SK-N-SH (cell line): ENCODE measurements at regions not wholly inside any gene's neighbourhood (a gene's known extent, or its start where the extent isn't known, plus 50 kb on each side); places are given as distances from the start of the nearest gene placed in this dataset.

ENCODE experiments used
- CTCF ChIA-PET: fragments of 300-600, 350-600 bp; formaldehyde crosslinking; extraction: SDS; loops from one replicate; lab custom pipeline; 2021; lab: Yijun Ruan, JAX
- POLR2A ChIA-PET: fragments of 350-600 bp; sonication (Branson Sonifier 250); formaldehyde crosslinking; extraction: SDS; loops from one replicate; lab custom pipeline; 2020; ENCODE audit warnings: antibody characterized with exemption, inconsistent platforms; lab: Yijun Ruan, JAX
- DNase-seq: peaks from one replicate; pipeline ENCODE4 v3.0.0; 2012
- H2AFZ ChIP-seq: fragments of 200-600 bp; sonication (generic); 2 replicates; pipeline ENCODE4 v1.8.1; 2016; ENCODE audit warnings: antibody characterized with exemption, mild to moderate bottlenecking, low read depth
- H3F3A ChIP-seq: fragments of 200-600 bp; sonication (generic); replicated peaks from 2 replicates; pipeline ENCODE3; 2016; ENCODE audit warnings: antibody characterized with exemption, mild to moderate bottlenecking; ENCODE audit not compliant: insufficient read depth
- H3K27ac ChIP-seq, 2 experiments: fragments of 200-500 bp in 1 of 2; fragments of 200-600 bp in 1 of 2; sonication (Bioruptor generic) in 1 of 2; sonication (generic), shearing (Covaris generic) in 1 of 2; 2 replicates each; pipeline versions ENCODE4 v1.5.1 to v1.6.1; 2014 to 2016; ENCODE audit warnings: low read depth in 2 of 2, inconsistent platforms in 1 of 2, low read length in 1 of 2, mild to moderate bottlenecking in 1 of 2, mixed read lengths in 1 of 2
- H3K27me3 ChIP-seq: fragments of 200-600 bp; sonication (generic), shearing (Covaris generic); 2 replicates; pipeline ENCODE4 v1.6.1; 2016; ENCODE audit warnings: mixed run types; ENCODE audit not compliant: insufficient read depth
- H3K36me3 ChIP-seq, 2 experiments: fragments of 200-500 bp in 1 of 2; fragments of 200-600 bp in 1 of 2; sonication (Bioruptor generic) in 1 of 2; sonication (generic) in 1 of 2; replicated peaks in 1 of 2; 2 replicates each; pipeline versions ENCODE3 to v1.5.1; 2014 to 2016; ENCODE audit warnings: low read length in 1 of 2, mild to moderate bottlenecking in 1 of 2; ENCODE audit not compliant: insufficient read depth in 2 of 2, control insufficient read depth in 1 of 2
- H3K4me1 ChIP-seq, 2 experiments: fragments of 200-500 bp in 1 of 2; fragments of 200-600 bp in 1 of 2; sonication (Bioruptor generic) in 1 of 2; sonication (generic), shearing (Covaris generic) in 1 of 2; 2 replicates each; pipeline versions ENCODE4 v1.5.1 to v1.6.1; 2014 to 2016; ENCODE audit warnings: low read depth in 1 of 2, low read length in 1 of 2, mixed run types in 1 of 2; ENCODE audit not compliant: insufficient read depth in 2 of 2, control insufficient read depth in 1 of 2
- H3K4me2 ChIP-seq: fragments of 200-600 bp; sonication (generic), shearing (Covaris generic); 2 replicates; pipeline ENCODE4 v1.6.1; 2017; ENCODE audit warnings: mixed run types
- H3K4me3 ChIP-seq, 2 experiments: fragments of 200-500 bp in 1 of 2; fragments of 200-600 bp in 1 of 2; sonication (Bioruptor generic) in 1 of 2; sonication (generic), shearing (Covaris generic) in 1 of 2; 2 replicates each; pipeline versions ENCODE4 v1.5.1 to v1.8.1; 2014 to 2016; ENCODE audit warnings: low read depth in 2 of 2, inconsistent platforms in 1 of 2, low read length in 1 of 2, mild to moderate bottlenecking in 1 of 2, mixed read lengths in 1 of 2, moderate library complexity in 1 of 2
- H3K79me2 ChIP-seq: fragments of 200-600 bp; sonication (generic); 2 replicates; pipeline ENCODE4 v1.8.1; 2017; ENCODE audit warnings: mild to moderate bottlenecking; ENCODE audit not compliant: insufficient read depth
- H3K9ac ChIP-seq: fragments of 200-600 bp; sonication (generic); 2 replicates; pipeline ENCODE4 v1.6.1; 2017; ENCODE audit warnings: mixed run types
- H3K9me2 ChIP-seq: fragments of 200-600 bp; sonication (generic); 2 replicates; pipeline ENCODE4 v1.6.1; 2017; ENCODE audit warnings: mixed run types
- H3K9me3 ChIP-seq: fragments of 200-600 bp; sonication (generic); 2 replicates; pipeline ENCODE4 v1.6.1; 2017; ENCODE audit warnings: mixed run types, mild to moderate bottlenecking, moderate library complexity
- H4K20me1 ChIP-seq: fragments of 200-600 bp; sonication (generic); 2 replicates; pipeline ENCODE4 v1.6.1; 2017; ENCODE audit warnings: mild to moderate bottlenecking, mixed run types; ENCODE audit not compliant: insufficient read depth
- ELF1 ChIP-seq: IDR thresholded peaks from 2 replicates; pipeline ENCODE4 v1.4.0; 2012
- EP300 ChIP-seq, 2 experiments: IDR thresholded peaks; 2 replicates each; pipeline versions ENCODE4 v1.4.0 to v1.6.1; 2012; ENCODE audit warnings: borderline replicate concordance in 1 of 2, low read depth in 1 of 2, low read length in 1 of 2
- EZH2phosphoT487 ChIP-seq: fragments of 200-600 bp; sonication (generic); IDR thresholded peaks from 2 replicates; pipeline ENCODE4 v1.6.1; 2017; ENCODE audit warnings: low read depth, mixed run types, mild to moderate bottlenecking, antibody characterized with exemption, moderate library complexity, borderline replicate concordance
- FOXJ3 ChIP-seq: sonication (generic); formaldehyde crosslinking; IDR thresholded peaks from 2 replicates; pipeline ENCODE4 v1.5.1; 2020; ENCODE audit warnings: mild to moderate bottlenecking, missing genetic modification reagents
- FOXM1 ChIP-seq: IDR thresholded peaks from 2 replicates; pipeline ENCODE4 v1.4.0; 2012; ENCODE audit warnings: low read depth, mild to moderate bottlenecking
- GABPA ChIP-seq: IDR thresholded peaks from 2 replicates; pipeline ENCODE4 v1.4.0; 2012; ENCODE audit warnings: low read depth, mild to moderate bottlenecking
- GATA2 ChIP-seq: sonication (generic); formaldehyde crosslinking; IDR thresholded peaks from 2 replicates; pipeline ENCODE4 v1.5.0; 2020; ENCODE audit warnings: mild to moderate bottlenecking, missing genetic modification reagents
- IRF3 ChIP-seq: fragments of 150-350 bp; IDR thresholded peaks from 2 replicates; pipeline ENCODE4 v1.6.1; 2016; ENCODE audit warnings: mild to moderate bottlenecking, low read depth, low read length
- JUND ChIP-seq: IDR thresholded peaks from 2 replicates; pipeline ENCODE4 v1.4.0; 2012
- MEF2A ChIP-seq: IDR thresholded peaks from 2 replicates; pipeline ENCODE4 v1.4.0; 2012; ENCODE audit warnings: low read depth, borderline replicate concordance
- MXI1 ChIP-seq: IDR thresholded peaks from 2 replicates; pipeline ENCODE4 v1.6.1; 2012; ENCODE audit warnings: mild to moderate bottlenecking, low read depth, low read length, improper control_type of control experiment
- NRF1 ChIP-seq: IDR thresholded peaks from 2 replicates; pipeline ENCODE4 v1.6.1; 2012; ENCODE audit warnings: low read depth, mild to moderate bottlenecking, low read length
- POLR2AphosphoS5 ChIP-seq: IDR thresholded peaks from 2 replicates; pipeline ENCODE4 v1.6.1; 2012; ENCODE audit warnings: low read depth, low read length
- RCOR1 ChIP-seq: fragments of 150-350 bp; IDR thresholded peaks from 2 replicates; pipeline ENCODE4 v1.6.1; 2017; ENCODE audit warnings: antibody characterized with exemption, low read length
- SIN3A ChIP-seq: IDR thresholded peaks from 2 replicates; pipeline ENCODE4 v1.6.1; 2012; ENCODE audit warnings: low read depth, mild to moderate bottlenecking, low read length, moderate library complexity, borderline replicate concordance
- TAF1 ChIP-seq: IDR thresholded peaks from 2 replicates; pipeline ENCODE4 v1.6.1; 2012; ENCODE audit warnings: low read depth, mild to moderate bottlenecking, low read length, moderate library complexity, borderline replicate concordance
- TEAD4 ChIP-seq: IDR thresholded peaks from 2 replicates; pipeline ENCODE4 v1.4.0; 2012; ENCODE audit warnings: mild to moderate bottlenecking, borderline replicate concordance; ENCODE audit not compliant: insufficient read depth
- YY1 ChIP-seq: IDR thresholded peaks from 2 replicates; pipeline ENCODE4 v1.4.0; 2012; ENCODE audit warnings: low read depth, mild to moderate bottlenecking
- WGBS: methylation state at CpG from one replicate; pipeline ENCODE4 v1.1.6; 2017; ENCODE audit warnings: low lambda C conversion rate; 5-methylcytosine and 5-hydroxymethylcytosine counted together
- TF ChIP-seq, protein P1 (sequence below): IDR thresholded peaks from 2 replicates; pipeline ENCODE4; 2012

GRCh38 chr3:130800829-130801228 lies 54.2 kb upstream of the PIK3R4 start:
- Histone ChIP-seq H3K4me1 (no peaks in the 10 kb centered on the region), H2AFZ (no peak overlapping the region), H3K9me2 (no peaks in the 10 kb centered on the region), H3F3A (no peaks in the 10 kb centered on the region), H3K27ac (no peak overlapping the region), H3K9ac (no peak overlapping the region), H3K4me2 (no peak overlapping the region), H3K27me3 (no peaks in the 10 kb centered on the region), H3K9me3 (no peaks in the 10 kb centered on the region), H3K36me3 (no peaks in the 10 kb centered on the region), H3K79me2 (no peaks in the 10 kb centered on the region), H3K4me3 (no peak overlapping the region), H4K20me1 (no peaks in the 10 kb centered on the region)
- DNase-seq: no peak
- ChIA-PET CTCF (interaction anchor here (0.7 kb wide), 1 partner anchor 12 kb away, joined by 3 read pairs; no protein-coding TSS in a partner anchor), POLR2A (no interaction called here)
- 69% methylated on average over 7 of the region's 7 CpGs for WGBS
- TF ChIP-seq GATA2 (CRISPR knock-in tag): no peak
- no peak for TF ChIP-seq MEF2A
- no peak for TF ChIP-seq TAF1
- no peak for TF ChIP-seq EZH2phosphoT487
- TF ChIP-seq IRF3: no peak
- no peak for TF ChIP-seq YY1
- TF ChIP-seq MXI1: no peak
- TF ChIP-seq, protein P1, sequence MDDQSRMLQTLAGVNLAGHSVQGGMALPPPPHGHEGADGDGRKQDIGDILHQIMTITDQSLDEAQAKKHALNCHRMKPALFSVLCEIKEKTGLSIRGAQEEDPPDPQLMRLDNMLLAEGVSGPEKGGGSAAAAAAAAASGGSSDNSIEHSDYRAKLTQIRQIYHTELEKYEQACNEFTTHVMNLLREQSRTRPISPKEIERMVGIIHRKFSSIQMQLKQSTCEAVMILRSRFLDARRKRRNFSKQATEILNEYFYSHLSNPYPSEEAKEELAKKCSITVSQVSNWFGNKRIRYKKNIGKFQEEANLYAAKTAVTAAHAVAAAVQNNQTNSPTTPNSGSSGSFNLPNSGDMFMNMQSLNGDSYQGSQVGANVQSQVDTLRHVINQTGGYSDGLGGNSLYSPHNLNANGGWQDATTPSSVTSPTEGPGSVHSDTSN: no peak
- TF ChIP-seq RCOR1: no peak
- no peak for TF ChIP-seq FOXM1
- TF ChIP-seq POLR2AphosphoS5: no peak
- TF ChIP-seq TEAD4: no peak
- no peak for TF ChIP-seq GABPA
- TF ChIP-seq FOXJ3: no peak
- no peak for TF ChIP-seq NRF1
- TF ChIP-seq EP300 (IDR thresholded peaks at IDR 0.05; ENCODE audit: borderline replicate concordance in 1 of 2, low read depth in 1 of 2, low read length in 1 of 2): no peak
- TF ChIP-seq JUND: no peak

DNA sequence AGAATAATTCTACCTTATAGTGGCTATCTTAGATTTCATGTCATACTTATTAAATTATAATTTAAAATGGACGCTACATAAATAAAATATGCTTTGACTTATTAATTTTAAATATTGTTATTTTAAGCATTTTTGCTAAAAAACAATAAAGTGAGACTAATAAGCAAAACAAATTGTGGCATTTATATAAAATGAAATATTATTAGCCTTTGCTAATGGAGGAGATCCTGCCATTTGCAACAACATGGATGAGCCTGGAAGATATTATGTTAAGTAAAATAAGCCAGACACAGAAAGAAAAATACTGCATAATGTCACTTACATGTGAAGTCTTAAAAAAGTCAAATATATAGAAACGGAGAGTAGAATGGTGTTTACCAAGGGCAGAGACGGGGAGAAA lies 54.8 kb upstream of the PIK3R4 start:
- ChIA-PET CTCF (interaction anchor here (0.7 kb wide), 1 partner anchor 11 kb away, joined by 3 read pairs; no protein-coding TSS in a partner anchor), POLR2A (no interaction called here)
- Histone ChIP-seq H3K4me3 (no peak overlapping the region), H3K79me2 (no peaks in the 10 kb centered on the region), H4K20me1 (no peaks in the 10 kb centered on the region), H3K4me1 (no peaks in the 10 kb centered on the region), H3K27me3 (no peaks in the 10 kb centered on the region)
- TF ChIP-seq ELF1 (no peak), SIN3A (no peak), JUND (no peak)
- TF ChIP-seq, all 33 proteins: peak for 0
- H3K9ac ChIP-seq: no peak overlapping the region
- no peaks in the 10 kb centered on the region for H3K36me3 ChIP-seq
- 40% methylated on average over 3 of the region's 3 CpGs for WGBS
- H3F3A ChIP-seq: no peaks in the 10 kb centered on the region
- H3K27ac ChIP-seq: no peak overlapping the region
- no peaks in the 10 kb centered on the region for H3K9me2 ChIP-seq
- H2AFZ ChIP-seq: no peak overlapping the region
- no peak for DNase-seq
- H3K9me3 ChIP-seq: no peaks in the 10 kb centered on the region
- no peak overlapping the region for H3K4me2 ChIP-seq
